IMR-90 (cell line): ENCODE measurements at regions not wholly inside any gene's neighbourhood (a gene's known extent, or its start where the extent isn't known, plus 50 kb on each side); places are given as distances from the start of the nearest gene placed in this dataset.

Experiments
- ATAC-seq: fragments of 200-7000 bp; cut with Tn5 transposase; 2 replicates; pipeline ENCODE4 v1.9.1; 2020; ENCODE audit warnings: low read depth, mild to moderate bottlenecking, moderate library complexity
- BruUV-seq: library from RNA; stranded (reverse); fragments of 400-500 nt; replicated peaks from 2 replicates; lab custom pipeline; 2021; lab: Mats Ljungman, UMichigan
- CTCF ChIA-PET: fragments of 300-600 bp; formaldehyde crosslinking; extraction: SDS; loops from one replicate; lab custom pipeline; 2021; ENCODE audit warnings: antibody characterized with exemption; lab: Yijun Ruan, JAX
- POLR2A ChIA-PET: fragments of 300-600 bp; sonication (Branson Sonifier 250); formaldehyde crosslinking; loops from one replicate; lab custom pipeline; 2022; ENCODE audit warnings: antibody characterized with exemption; ENCODE audit not compliant: unreplicated experiment; lab: Charles Lee
- DNase-seq: peaks from one replicate; pipeline ENCODE4 v3.0.0; 2013
- H2AFZ ChIP-seq: replicated peaks from 2 replicates; pipeline ENCODE3; 2013; ENCODE audit warnings: low read length, mild to moderate bottlenecking; ENCODE audit not compliant: poor library complexity
- H2AK5ac ChIP-seq: 2 replicates; pipeline ENCODE4 v1.6.1; 2013; ENCODE audit warnings: low read depth, low read length, inconsistent platforms
- H2AK9ac ChIP-seq: replicated peaks from 2 replicates; pipeline ENCODE3; 2013; ENCODE audit warnings: mild to moderate bottlenecking, low read depth, low read length, moderate library complexity; ENCODE audit not compliant: poor library complexity
- H2BK120ac ChIP-seq: 2 replicates; pipeline ENCODE4 v1.6.1; 2013; ENCODE audit warnings: low read depth, low read length, inconsistent platforms
- H2BK15ac ChIP-seq: 3 replicates; pipeline ENCODE4 v1.6.1; 2013; ENCODE audit warnings: low read depth, low read length, inconsistent platforms
- H2BK20ac ChIP-seq: 2 replicates; pipeline ENCODE4 v1.6.1; 2013; ENCODE audit warnings: low read depth, mild to moderate bottlenecking, inconsistent platforms, low read length, moderate library complexity
- H2BK5ac ChIP-seq: 2 replicates; pipeline ENCODE4 v1.6.1; 2013; ENCODE audit warnings: mild to moderate bottlenecking, low read depth, low read length, inconsistent platforms; ENCODE audit not compliant: poor library complexity, severe bottlenecking
- H3K14ac ChIP-seq: replicated peaks from 2 replicates; pipeline ENCODE4 v1.6.1; 2013; ENCODE audit warnings: low read depth, low read length, inconsistent platforms
- H3K18ac ChIP-seq: 2 replicates; pipeline ENCODE4 v1.6.1; 2013; ENCODE audit warnings: low read depth, low read length, control low read depth
- H3K23ac ChIP-seq: 2 replicates; pipeline ENCODE4 v1.6.1; 2013; ENCODE audit warnings: low read depth, low read length, inconsistent platforms
- H3K27ac ChIP-seq: 2 replicates; pipeline ENCODE4 v1.5.1; 2013; ENCODE audit warnings: mild to moderate bottlenecking, control low read depth, low read length; ENCODE audit not compliant: insufficient read depth
- H3K27me3 ChIP-seq: 2 replicates; pipeline ENCODE4 v1.6.1; 2013; ENCODE audit warnings: low read length; ENCODE audit not compliant: control insufficient read depth, insufficient read depth
- H3K36me3 ChIP-seq: 2 replicates; pipeline ENCODE4 v1.6.1; 2013; ENCODE audit warnings: low read length, mixed read lengths; ENCODE audit not compliant: control insufficient read depth, insufficient read depth
- H3K4ac ChIP-seq: 2 replicates; pipeline ENCODE4 v1.6.1; 2013; ENCODE audit warnings: low read depth, low read length, inconsistent platforms
- H3K4me1 ChIP-seq: 2 replicates; pipeline ENCODE4 v1.6.1; 2013; ENCODE audit warnings: low read length, mixed read lengths; ENCODE audit not compliant: control insufficient read depth, insufficient read depth
- H3K4me2 ChIP-seq: 2 replicates; pipeline ENCODE4 v1.6.1; 2013; ENCODE audit warnings: low read depth, mild to moderate bottlenecking, control low read depth, low read length, moderate library complexity
- H3K4me3 ChIP-seq: 2 replicates; pipeline ENCODE4 v1.5.1; 2013; ENCODE audit warnings: low read depth, mild to moderate bottlenecking, control low read depth, low read length, moderate library complexity; ENCODE audit not compliant: insufficient read depth
- H3K56ac ChIP-seq: 2 replicates; pipeline ENCODE4 v1.6.1; 2013; ENCODE audit warnings: low read length, inconsistent platforms; ENCODE audit not compliant: insufficient read depth; ENCODE audit errors: extremely low read depth
- H3K79me1 ChIP-seq, 2 experiments: 2 replicates each; pipeline ENCODE4 v1.6.1; 2013; ENCODE audit warnings: low read length in 2 of 2, inconsistent platforms in 1 of 2, low read depth in 1 of 2
- H3K9ac ChIP-seq: 2 replicates; pipeline ENCODE4 v1.6.1; 2013; ENCODE audit warnings: low read depth, low read length, control low read depth
- H3K9me1 ChIP-seq: 2 replicates; pipeline ENCODE4 v1.6.1; 2013; ENCODE audit warnings: low read length, inconsistent platforms; ENCODE audit not compliant: insufficient read depth
- H3K9me3 ChIP-seq: 2 replicates; pipeline ENCODE4 v1.6.1; 2013; ENCODE audit warnings: low read length; ENCODE audit not compliant: control insufficient read depth, insufficient read depth
- H4K20me1 ChIP-seq: 2 replicates; pipeline ENCODE4 v1.6.1; 2013; ENCODE audit warnings: low read length, inconsistent platforms; ENCODE audit not compliant: insufficient read depth
- H4K5ac ChIP-seq: 2 replicates; pipeline ENCODE4 v1.6.1; 2013; ENCODE audit warnings: mild to moderate bottlenecking, low read depth, low read length, control low read depth
- H4K8ac ChIP-seq, 2 experiments: 2 replicates each; pipeline ENCODE4 v1.6.1; 2013; ENCODE audit warnings: low read depth in 2 of 2, low read length in 2 of 2, control low read depth in 1 of 2, inconsistent platforms in 1 of 2
- H4K91ac ChIP-seq: 2 replicates; pipeline ENCODE4 v1.6.1; 2013; ENCODE audit warnings: low read depth, low read length, inconsistent platforms; ENCODE audit not compliant: insufficient read depth
- BHLHE40 ChIP-seq: fragments of 150-350 bp; IDR thresholded peaks from 2 replicates; pipeline ENCODE4 v1.6.1; 2016; ENCODE audit warnings: mild to moderate bottlenecking, low read depth, low read length
- CEBPB ChIP-seq: IDR thresholded peaks from 2 replicates; pipeline ENCODE4 v1.6.1; 2012; ENCODE audit warnings: low read depth, low read length, improper control_type of control experiment
- CHD1 ChIP-seq: IDR thresholded peaks from 2 replicates; pipeline ENCODE4 v1.6.1; 2012; ENCODE audit warnings: low read depth, low read length, improper control_type of control experiment
- CTCF ChIP-seq: conservative IDR thresholded peaks from 2 replicates; pipeline ENCODE4 v1.5.1; 2012; ENCODE audit warnings: mild to moderate bottlenecking, low read depth, low read length, improper control_type of control experiment
- FOS ChIP-seq: fragments of 150-350 bp; IDR thresholded peaks from 2 replicates; pipeline ENCODE4 v1.6.1; 2016; ENCODE audit warnings: low read depth, low read length
- MAFK ChIP-seq: IDR thresholded peaks from 2 replicates; pipeline ENCODE4 v1.6.1; 2012; ENCODE audit warnings: low read depth, low read length, improper control_type of control experiment
- MAZ ChIP-seq: IDR thresholded peaks from 2 replicates; pipeline ENCODE4 v1.6.1; 2012; ENCODE audit warnings: low read depth, mild to moderate bottlenecking, low read length, improper control_type of control experiment, moderate library complexity, borderline replicate concordance
- MXI1 ChIP-seq: IDR thresholded peaks from 2 replicates; pipeline ENCODE4 v1.6.1; 2012; ENCODE audit warnings: low read depth, mild to moderate bottlenecking, low read length, moderate library complexity, borderline replicate concordance
- NFE2L2 ChIP-seq: fragments of 150-350 bp; IDR thresholded peaks from 2 replicates; pipeline ENCODE4 v1.6.1; 2016; ENCODE audit warnings: low read depth, mild to moderate bottlenecking, low read length
- POLR2A ChIP-seq: IDR thresholded peaks from 2 replicates; pipeline ENCODE4 v1.6.1; 2012; ENCODE audit warnings: mild to moderate bottlenecking, low read depth, low read length
- RAD21 ChIP-seq: IDR thresholded peaks from 2 replicates; pipeline ENCODE4 v1.6.1; 2012; ENCODE audit warnings: low read length, improper control_type of control experiment
- RCOR1 ChIP-seq: IDR thresholded peaks from 2 replicates; pipeline ENCODE4 v1.6.1; 2012; ENCODE audit warnings: mild to moderate bottlenecking, low read length, improper control_type of control experiment; ENCODE audit not compliant: insufficient replicate concordance
- RFX5 ChIP-seq: IDR thresholded peaks from 2 replicates; pipeline ENCODE4 v1.8.0; 2012; ENCODE audit warnings: low read depth, mild to moderate bottlenecking, low read length, moderate library complexity
- SMC3 ChIP-seq: fragments of 150-350 bp; IDR thresholded peaks from 2 replicates; pipeline ENCODE4 v1.6.1; 2016; ENCODE audit warnings: low read depth, mild to moderate bottlenecking, antibody characterized with exemption, low read length, moderate library complexity
- WGBS, 2 experiments: methylation state at CpG; one replicate each; pipeline versions ENCODE4 v1.1.5 to v1.1.7; 2013; ENCODE audit warnings: missing lambda C conversion rate in 2 of 2; ENCODE audit not compliant: insufficient read length in 1 of 2; ENCODE audit errors: extremely low coverage in 2 of 2; 5-methylcytosine and 5-hydroxymethylcytosine counted together
- dilution Hi-C: fragments of 300-500 bp; cut with HindIII; formaldehyde crosslinking; loops from one replicate; pipeline ENCODE4 v1.14.3; 2018; ENCODE audit warnings: low sequenced_read_pairs; ENCODE audit not compliant: unreplicated experiment
- in situ Hi-C: fragments of 300-500 bp; cut with MboI; formaldehyde crosslinking; loops from 3 replicates; pipeline ENCODE4 v1.14.3; 2019; ENCODE audit warnings: low sequenced_read_pairs, inconsistent platforms, mixed read lengths
- intact Hi-C: fragments of 100-400 bp; cut with micrococcal nuclease; formaldehyde crosslinking; loops from 2 replicates; pipeline ENCODE4 v1.10.0; 2022
- TF ChIP-seq, protein P1 (sequence below): fragments of 150-350 bp; IDR thresholded peaks from 2 replicates; pipeline ENCODE4 v1.6.1; 2017; ENCODE audit warnings: mild to moderate bottlenecking, antibody characterized with exemption, low read length, low read depth
- TF ChIP-seq, protein P2 (sequence below): fragments of 150-350 bp; IDR thresholded peaks from 2 replicates; pipeline ENCODE4 v1.6.1; 2016; ENCODE audit warnings: low read depth, mild to moderate bottlenecking, low read length, moderate library complexity, borderline replicate concordance

DNA sequence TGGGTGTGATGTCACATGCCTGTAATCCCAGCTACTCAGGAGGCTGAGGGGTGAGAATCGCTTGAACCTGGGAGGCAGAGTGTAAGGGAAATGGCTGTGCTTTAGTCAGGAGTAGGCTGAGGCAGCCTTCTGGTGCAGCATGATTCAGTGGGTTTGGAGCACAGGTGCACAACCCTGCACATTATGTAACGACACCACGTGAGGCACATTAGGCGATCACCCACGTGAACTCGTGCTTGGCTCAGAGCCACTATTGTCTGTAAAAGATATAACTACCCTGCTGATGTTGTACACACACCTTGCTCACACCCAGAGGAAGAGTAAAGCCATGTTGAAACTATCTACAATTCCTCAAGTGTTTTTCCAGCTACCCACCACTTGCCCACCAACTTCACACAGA is 54.8 kb upstream of the ZC3H15 start:
- Histone ChIP-seq H4K8ac (no peak overlapping the region), H3K27me3 (no peaks in the 10 kb centered on the region), H3K27ac (no peak overlapping the region), H3K9me1 (no peaks in the 10 kb centered on the region), H2AK9ac (no peak overlapping the region), H2BK15ac (no peak overlapping the region), H4K91ac (no peak overlapping the region), H2AK5ac (no peak overlapping the region), H3K4me1 (no peaks in the 10 kb centered on the region), H2BK5ac (no peak overlapping the region), H3K79me1 (no peaks in the 10 kb centered on the region), H3K36me3 (no peaks in the 10 kb centered on the region), H3K4me3 (no peak overlapping the region), H2BK20ac (no peak overlapping the region), H3K9me3 (no peaks in the 10 kb centered on the region), H2BK120ac (no peak overlapping the region), H2AFZ (no peak overlapping the region), H3K9ac (no peak overlapping the region), H4K20me1 (no peaks in the 10 kb centered on the region), H3K4me2 (no peak overlapping the region), H3K18ac (no peak overlapping the region), H3K4ac (no peak overlapping the region), H3K23ac (no peak overlapping the region), H3K56ac (no peak overlapping the region), H3K14ac (no peak overlapping the region), H4K5ac (no peak overlapping the region)
- intact Hi-C loops (no loop called here), dilution Hi-C loops (no loop called here), in situ Hi-C loops (no loop called here)
- TF ChIP-seq FOS (no peak), MXI1 (no peak), BHLHE40 (no peak), MAFK (no peak), POLR2A (no peak), RFX5 (no peak), CEBPB (no peak), SMC3 (no peak), RAD21 (no peak), RCOR1 (no peak), CHD1 (no peak), NFE2L2 (no peak), MAZ (no peak), CTCF (no peak)
- TF ChIP-seq, protein P1, sequence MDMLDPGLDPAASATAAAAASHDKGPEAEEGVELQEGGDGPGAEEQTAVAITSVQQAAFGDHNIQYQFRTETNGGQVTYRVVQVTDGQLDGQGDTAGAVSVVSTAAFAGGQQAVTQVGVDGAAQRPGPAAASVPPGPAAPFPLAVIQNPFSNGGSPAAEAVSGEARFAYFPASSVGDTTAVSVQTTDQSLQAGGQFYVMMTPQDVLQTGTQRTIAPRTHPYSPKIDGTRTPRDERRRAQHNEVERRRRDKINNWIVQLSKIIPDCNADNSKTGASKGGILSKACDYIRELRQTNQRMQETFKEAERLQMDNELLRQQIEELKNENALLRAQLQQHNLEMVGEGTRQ, result no peak
- TF ChIP-seq, protein P2, sequence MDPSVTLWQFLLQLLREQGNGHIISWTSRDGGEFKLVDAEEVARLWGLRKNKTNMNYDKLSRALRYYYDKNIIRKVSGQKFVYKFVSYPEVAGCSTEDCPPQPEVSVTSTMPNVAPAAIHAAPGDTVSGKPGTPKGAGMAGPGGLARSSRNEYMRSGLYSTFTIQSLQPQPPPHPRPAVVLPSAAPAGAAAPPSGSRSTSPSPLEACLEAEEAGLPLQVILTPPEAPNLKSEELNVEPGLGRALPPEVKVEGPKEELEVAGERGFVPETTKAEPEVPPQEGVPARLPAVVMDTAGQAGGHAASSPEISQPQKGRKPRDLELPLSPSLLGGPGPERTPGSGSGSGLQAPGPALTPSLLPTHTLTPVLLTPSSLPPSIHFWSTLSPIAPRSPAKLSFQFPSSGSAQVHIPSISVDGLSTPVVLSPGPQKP, result no peak
- WGBS, 2 experiments, result no CpG with 5 or more reads among the region's 6 CpGs
- CTCF ChIA-PET, result no interaction called here
- no peak for ATAC-seq
- POLR2A ChIA-PET, result no interaction called here
- no TSS peak for BruUV-seq
- no peak for DNase-seq
